UCSD-AML1 (cell line): ENCODE measurements at regions not wholly inside any gene's neighbourhood (a gene's known extent, or its start where the extent isn't known, plus 50 kb on each side); places are given as distances from the start of the nearest gene placed in this dataset.
"Not testable (repeated sequence)": the region's sequence is repeated elsewhere in the genome, so short reads cannot be mapped to it uniquely, and the experiment has no call there.

ENCODE experiments used
- DNase-seq: peaks from one replicate; lab custom pipeline; 2025; ENCODE audit not compliant: unreplicated experiment; lab: John Stamatoyannopoulos, UW

- DNase-seq = no peak
Measured at GRCh38 chr10:85293483-85293882, 965.1 kb downstream of the CCSER2 start.

DNA sequence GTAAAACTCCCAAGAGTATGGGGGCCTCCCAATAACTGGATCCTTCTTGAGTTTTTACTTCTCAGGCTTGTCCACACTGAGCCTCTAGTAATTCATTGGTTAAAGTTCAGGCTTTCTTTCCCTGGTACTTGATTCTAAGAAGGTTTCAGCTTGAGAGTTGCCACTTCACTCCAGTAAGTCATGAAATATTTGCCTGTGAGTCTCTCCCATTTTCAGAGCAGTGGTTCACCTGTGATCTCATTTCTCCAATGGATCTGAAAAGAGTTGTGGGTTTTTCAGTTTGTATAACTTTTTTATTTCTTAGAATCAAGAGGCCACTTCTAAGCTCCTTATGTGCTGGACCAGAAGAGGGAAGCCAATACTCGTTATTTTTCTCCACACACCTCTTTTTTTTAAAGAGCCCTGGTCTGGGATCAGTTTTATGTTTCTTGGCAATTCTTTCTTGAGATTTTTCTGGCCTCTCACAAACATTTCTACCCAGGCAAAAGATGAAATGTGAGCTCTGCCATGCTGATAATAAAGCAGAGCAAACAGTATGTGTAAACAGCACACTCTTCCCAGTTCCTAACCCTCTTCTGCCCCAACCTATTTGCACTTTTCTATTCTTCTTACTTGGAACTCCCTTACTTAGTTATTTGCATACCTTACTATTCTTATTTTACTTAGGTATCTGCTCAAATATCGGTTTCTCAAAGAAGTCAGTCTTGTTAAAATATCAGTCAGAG is 983.4 kb downstream of the CCSER2 start:
- DNase-seq = no peak

GRCh38 chr10:85315657-85316056 is 987.3 kb downstream of the CCSER2 start:
- no peak for DNase-seq

DNA sequence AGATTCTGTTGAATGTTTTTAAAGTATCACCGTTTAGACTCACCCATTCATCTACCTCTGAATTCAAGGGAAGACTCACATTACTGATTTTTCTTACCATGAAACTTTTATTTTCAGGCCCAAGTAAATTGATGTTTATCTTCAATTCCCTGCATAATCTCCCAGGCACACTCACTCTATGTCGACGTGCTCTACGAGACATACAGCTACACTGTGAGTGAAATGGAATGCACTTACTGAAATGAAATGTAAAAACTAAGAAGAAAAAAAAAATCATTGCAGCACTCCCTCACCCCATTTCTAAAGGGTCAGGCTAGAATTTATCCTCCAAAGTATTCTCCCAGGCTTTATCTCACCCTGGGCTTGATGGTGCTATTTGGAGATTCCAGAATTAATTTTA is 987.9 kb downstream of the CCSER2 start:
- no peak for DNase-seq

- no peak for DNase-seq
Measured at GRCh38 chr10:85317827-85318226, 989.4 kb downstream of the CCSER2 start.

DNA sequence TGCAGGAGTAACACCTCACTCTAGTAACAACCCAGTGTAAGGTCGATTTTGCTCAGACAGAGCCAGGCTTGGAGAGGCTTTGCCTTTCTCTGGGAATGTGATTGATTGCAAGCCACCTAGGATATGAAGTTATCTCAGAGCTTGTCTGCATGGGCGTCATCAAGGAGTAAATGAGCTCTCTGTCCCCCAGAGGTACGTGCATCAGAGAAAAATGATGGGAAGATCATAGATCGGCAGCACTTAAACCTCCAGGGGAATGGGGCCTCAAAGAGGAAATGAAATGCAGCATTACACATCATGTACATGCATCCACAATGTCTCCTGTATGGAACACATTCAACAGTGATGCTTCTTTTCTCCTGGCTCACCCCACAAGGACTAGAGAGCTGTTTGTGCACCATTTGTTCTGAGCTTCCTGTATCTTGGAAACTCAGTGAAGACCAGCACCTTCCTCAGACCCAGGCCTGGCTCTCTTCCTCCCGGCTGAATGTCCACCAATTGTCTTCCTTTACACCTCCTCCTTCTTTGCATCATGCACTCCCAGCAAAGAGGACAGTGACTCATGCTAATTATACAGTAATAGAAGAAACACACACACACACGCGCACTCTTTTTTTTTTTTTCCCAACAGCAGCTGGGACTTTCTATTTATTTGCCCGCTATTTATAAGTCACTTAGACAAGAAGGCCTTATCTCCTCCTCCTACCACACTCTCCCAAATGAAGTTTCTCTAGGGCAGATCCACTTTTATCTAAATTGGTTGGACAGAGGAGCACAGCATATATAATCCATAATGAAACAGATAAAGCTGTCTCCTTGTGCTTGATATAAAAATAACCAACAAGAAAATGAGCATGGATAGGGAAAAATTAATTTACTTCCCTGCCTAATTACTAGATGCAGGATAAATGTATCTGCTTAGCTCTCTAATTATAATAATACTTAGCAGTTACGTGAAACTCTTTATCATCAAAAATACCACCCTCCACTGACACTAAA is 990.7 kb downstream of the CCSER2 start:
- DNase-seq = no peak

- no peak for DNase-seq
Measured at GRCh38 chr10:85319826-85320225, 991.4 kb downstream of the CCSER2 start.

GRCh38 chr10:85333594-85333993 is 1005.2 kb downstream of the CCSER2 start:
- no peak for DNase-seq

GRCh38 chr10:85362401-85362800 is 1004.2 kb downstream of the GRID1 start:
- DNase-seq = no peak

GRCh38 chr10:85377029-85377806 is 989.4 kb downstream of the GRID1 start:
- DNase-seq = no peak

DNA sequence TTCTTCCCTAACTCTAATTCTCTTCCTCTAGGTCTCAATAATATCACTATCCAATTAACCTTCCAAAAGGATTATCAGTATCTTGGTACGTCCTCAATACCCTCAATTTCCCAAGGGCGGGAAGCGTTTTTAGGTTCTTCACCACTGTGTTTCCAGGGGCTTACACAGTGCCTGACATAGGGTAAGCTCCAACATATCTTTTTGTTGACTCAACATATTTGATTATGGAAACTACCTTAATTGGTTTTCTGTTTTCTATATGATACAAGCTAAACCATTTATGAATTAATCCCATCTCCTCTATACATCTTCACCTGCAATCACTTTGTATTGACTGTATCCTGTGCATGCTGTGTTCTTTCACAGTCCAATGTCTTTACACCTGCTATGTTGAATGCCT is 987.3 kb downstream of the GRID1 start:
- DNase-seq = no peak

DNA sequence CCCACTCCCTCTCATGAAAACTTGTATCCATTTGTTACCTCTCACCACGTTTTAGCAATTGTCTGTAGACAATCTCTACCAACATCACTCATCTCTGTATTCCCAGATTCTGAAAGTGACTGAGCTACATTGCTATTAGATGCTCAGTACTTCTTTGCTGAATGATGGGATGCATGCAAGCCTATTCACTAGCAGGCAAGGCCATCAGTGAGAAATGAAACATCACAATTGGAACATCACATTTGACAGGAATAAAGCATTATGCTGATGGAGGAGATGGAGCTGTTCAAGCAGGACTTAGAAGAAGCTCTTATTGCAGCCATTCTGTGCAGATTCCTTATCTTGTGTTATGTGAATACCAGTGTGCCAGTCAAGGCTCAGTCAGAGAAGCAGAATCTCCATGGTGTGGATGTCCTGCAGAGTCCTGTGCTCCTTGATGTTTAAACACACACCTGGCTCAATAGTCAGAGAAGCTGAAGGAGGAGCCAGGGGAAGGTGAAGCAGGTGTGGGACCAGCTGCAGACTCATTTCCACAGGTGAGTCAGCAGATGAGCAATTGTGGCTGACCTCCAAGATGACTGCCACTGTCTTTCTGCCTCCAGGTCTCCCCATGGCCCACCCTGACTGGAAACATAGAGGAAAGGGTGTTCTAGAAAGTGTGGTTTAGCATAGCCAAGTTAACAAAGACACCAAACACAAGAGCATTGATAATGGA is 965.5 kb downstream of the GRID1 start:
- no peak for DNase-seq

- DNase-seq = no peak
Measured at GRCh38 chr10:85402541-85402940, 964.1 kb downstream of the GRID1 start.

GRCh38 chr10:85407088-85407487 is 959.5 kb downstream of the GRID1 start:
- no peak for DNase-seq

DNA sequence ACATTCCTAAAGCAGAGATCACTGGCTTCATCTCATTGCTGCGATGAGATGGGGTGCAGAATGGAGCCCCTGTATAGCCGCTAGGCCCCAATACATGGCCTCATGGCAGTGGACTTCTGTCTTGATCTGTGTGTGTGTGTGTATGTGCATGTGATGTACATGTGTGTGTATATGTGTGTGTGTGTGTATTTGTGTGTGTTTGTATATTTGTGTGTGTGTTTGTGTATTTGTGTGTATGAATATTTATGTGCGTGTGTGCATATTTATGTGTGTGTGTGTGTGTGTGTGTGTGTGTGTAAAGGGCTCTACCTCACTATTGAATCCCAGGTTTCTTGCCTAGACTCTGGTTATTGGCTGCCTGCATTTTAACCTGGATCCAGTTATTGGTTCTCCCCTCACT is 958.2 kb downstream of the GRID1 start:
- no peak for DNase-seq

- DNase-seq = not testable (repeated sequence)
Measured at GRCh38 chr10:85410586-85410985, 956.0 kb downstream of the GRID1 start.

DNA sequence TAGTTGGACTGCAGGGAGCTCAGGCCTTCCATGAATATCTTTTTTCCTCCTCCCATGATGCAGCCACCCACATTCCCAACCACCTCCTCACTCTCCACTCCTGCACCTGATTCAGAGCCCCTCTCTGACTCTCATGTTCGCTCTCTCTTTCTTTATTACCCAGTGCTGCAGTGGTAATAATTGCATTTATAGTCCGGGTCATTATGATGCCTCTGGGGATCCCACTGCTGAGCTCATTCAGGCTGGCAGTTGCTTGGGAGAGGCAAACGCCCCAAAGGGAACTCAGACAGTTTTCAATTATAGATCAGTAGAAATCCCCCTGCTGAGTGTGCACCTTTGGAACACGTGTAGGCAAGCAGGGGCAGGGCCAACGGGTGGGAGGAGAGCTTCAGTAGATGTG is 953.0 kb downstream of the GRID1 start:
- no peak for DNase-seq

DNA sequence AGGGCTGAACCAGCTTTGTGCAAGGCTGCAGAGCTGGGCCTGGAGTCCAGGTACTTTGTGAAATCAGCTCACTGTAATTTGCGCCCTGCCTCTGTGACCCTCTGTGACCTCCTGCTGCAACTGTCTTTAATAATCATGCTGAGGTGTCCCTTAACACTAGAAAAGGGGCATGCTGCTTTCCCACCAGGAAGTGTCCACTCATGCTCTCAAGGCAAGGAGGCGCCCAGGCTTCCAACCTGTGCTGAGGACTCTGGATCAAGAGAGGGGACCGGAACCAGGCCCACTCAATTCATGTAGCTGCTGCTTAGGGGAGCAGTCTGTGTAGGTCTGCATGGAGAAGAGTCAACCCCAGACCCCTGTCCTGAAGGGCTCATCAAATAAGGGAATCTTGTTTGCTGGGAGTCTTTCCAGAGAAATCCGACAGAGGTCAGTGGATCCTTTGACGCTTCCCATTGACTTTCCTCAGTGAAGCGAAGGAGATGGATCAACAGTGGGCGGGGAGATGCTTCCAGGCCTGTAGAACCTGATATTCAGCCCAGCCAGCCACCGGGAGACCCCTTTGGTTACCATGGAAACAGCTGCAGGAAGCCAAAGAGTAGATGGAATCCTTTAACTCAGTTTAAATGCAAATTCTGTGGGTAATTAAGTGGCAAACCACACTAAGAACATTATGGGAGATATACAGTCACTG is 945.9 kb downstream of the GRID1 start:
- DNase-seq = no peak

GRCh38 chr10:85421421-85421820 is 945.2 kb downstream of the GRID1 start:
- no peak for DNase-seq

DNA sequence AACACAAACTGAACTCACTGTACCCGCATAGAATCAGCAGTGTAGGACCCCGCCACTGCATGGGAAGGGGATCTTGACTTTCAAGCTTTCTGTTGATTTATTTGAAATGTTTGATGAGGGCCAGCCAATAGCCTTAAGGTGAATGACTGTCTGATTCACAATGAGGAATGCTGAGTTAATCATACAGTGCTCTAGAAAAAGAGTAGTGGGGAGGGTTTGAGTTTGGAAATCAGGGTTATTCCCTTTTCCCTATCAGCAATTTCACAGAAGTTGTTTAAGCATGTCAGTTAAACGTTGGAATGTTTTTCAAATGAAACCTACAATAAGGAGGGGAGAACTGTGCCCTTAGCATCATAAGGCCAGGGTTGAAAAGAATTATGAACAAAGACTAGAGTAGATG is 937.5 kb downstream of the GRID1 start:
- DNase-seq = no peak
